ENCODE measurements at regions not wholly inside any gene's neighbourhood (a gene's known extent, or its start where the extent isn't known, plus 50 kb on each side); places are given as distances from the start of the nearest gene placed in this dataset.

DNA sequence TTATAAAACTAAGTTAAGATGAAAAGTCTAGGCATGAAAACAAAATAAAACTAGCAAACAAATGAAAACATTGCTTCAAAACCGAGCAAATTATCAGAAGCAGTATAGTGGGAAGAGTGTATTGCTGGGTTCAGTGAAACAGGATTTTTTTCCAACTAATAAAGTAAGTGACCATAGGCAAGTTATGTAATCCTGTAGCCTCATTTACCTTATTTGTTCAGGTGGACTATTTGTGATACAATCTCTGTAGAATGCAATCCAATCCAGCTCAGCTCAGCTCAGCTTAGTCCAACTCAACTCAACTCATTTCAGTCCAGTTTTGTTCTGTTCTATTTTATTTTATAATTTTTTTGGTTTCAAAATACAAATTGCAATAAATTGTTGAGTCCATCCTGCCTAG lies 276.7 kb upstream of the LRIG3 start:
- DNase-seq: no peak

DNA sequence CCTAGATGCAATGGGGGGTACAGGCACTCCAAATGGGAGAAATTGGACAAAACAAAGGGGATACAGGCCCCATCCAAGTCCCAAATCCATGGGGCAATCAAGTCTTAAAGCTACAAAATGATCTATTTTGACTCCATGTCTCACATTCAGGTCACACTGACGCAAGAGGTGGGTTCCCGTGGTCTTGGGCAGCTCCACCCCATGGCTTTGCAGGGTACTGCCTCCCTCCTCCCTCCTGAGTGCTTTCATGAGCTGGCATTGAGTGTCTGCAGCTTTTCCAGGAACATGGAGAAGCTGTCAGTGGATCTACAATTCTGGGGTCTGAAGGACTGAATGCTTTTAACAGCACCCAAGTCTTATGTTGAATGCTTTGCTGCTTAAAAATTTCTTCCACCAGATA lies 274.5 kb upstream of the LRIG3 start:
- DNase-seq: no peak

GRCh38 chr12:59193476-59194050 lies 273.3 kb upstream of the LRIG3 start:
- no peak for DNase-seq

DNA sequence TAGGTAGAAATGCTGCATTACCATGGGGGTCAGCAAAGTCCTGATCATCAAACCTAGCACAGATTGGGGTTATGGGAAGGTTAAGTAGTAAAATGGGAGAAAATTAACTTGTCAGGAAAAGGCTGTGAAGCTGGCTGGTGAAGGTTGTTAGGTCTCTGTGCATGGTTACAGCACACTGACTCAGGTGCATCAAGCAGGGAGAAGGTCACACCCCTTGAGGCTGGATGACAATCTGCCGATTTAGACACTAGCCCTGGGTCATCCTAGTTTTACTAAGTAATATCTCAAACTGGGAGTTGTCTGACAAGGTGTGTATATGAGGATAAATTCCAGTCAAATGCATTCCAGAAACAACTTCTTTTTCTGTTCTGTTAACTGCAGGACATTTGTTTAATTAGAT lies 271.1 kb upstream of the LRIG3 start:
- no peak for DNase-seq

DNA sequence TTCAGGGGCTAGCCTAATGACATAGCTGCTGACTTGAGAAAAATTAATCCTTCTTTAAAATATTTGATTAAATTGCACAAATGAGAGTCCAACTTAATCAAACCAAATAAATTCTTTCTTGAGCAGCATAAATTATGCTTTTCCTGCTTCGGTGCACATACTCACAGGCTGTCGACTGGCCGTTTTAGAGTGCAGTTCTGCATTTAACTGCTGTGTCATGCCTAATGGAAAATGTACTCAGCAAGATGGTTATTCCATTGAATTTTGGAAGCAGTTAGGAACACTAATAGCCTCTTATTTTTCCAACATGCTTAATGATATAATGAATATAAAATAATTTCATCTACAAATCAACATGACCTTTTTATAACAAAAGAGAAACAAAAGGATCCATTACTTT lies 266.1 kb upstream of the LRIG3 start:
- DNase-seq: no peak

DNA sequence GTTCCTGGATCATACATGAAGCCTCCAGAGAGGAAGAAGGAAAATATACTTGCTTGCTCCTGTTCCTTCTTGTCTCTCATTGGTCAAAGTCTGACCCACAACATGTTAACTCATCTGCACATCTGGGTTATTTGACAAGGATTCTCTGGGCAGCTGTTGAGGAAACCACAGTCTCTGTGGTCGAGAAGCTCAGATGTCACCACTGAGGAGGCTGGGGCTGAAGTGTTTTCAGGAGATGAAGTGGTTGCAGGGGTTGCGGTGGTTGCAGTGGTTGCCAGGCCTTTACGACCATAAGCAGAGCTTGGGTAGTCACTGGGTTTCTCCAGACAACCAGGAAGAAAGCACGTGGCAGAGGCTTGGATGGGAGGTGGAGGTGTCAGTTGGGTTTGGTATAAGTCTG lies 265.0 kb upstream of the LRIG3 start:
- DNase-seq: no peak

DNA sequence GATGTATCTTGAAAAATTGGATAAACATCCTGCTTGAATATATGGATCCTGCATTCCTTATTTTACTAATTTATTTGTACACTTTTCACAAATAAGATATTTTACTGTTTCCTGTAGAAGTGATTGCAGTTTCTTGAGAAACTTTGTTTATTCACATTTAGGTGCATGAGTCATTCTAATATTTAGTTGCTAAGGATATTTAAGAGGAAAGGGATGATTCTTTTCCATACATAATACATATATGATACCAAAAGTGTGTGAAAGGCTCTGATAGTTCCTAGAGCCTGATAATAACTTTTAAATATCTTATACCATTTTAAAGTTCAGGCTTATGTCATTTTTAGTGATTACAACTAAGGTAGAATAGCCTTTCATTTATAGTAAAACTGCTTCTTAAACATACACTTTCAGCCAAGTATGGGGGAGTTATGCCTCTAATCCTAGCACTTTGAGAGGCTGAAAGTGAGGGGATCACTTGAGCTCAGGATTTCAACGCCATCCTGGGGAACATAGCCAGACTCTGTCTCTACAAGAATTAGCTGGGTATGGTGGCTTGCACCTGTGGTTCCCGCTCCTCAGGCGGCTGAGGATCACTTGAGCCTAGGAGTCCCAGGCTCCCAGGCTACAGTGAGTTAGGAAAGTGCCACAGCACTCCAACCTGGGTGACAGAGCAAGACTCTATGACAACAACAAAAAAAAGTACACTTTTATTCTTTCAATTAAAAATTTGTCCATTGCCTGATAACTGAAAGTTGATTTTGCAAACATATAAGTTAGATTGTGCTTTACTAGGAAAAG lies 262.6 kb upstream of the LRIG3 start:
- DNase-seq: no peak

DNA sequence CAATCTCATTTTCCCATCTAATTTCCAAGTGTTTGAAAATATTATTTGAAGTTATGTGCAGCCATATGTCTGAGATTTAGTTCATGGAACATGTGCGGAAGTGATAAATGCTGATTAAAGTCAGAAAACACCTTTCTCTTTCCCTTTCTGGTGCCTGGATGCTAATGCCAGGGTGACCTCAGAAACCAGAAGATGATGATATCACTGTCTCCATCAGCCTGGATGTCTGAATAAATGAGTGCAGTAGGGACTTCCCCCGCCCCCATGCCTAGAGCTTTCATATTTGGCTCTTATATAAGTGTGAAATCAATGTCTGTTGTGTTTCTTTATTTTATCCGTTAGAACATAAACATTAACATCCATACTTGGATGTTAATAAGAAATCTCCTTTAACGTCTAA lies 261.9 kb upstream of the LRIG3 start:
- no peak for DNase-seq

GRCh38 chr12:59181196-59181777 lies 261.0 kb upstream of the LRIG3 start:
- no peak for DNase-seq

DNA sequence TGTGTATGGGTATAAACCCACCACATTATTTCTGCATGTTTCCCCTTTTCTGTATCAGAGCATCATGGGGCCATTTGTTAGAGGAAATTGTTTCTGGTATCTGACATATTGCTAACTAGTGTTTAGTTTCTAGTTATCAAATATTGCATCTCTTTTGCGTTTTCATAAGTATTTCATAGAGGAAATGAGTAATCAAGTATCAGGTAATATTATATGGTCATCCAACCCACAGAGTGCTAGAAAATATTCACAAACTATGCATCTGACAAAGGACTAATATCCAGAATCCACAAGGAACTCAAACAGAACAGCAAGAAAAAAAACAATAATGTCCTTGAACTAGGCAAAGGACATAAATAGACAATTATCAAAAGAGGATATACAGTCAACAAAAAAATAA lies 258.9 kb upstream of the LRIG3 start:
- no peak for DNase-seq

GRCh38 chr12:59173695-59174094 lies 253.4 kb upstream of the LRIG3 start:
- no peak for DNase-seq

- DNase-seq: no peak
Observed at GRCh38 chr12:59168647-59169046, 248.3 kb upstream of the LRIG3 start.

GRCh38 chr12:59166457-59166856 lies 246.2 kb upstream of the LRIG3 start:
- DNase-seq: no peak

DNA sequence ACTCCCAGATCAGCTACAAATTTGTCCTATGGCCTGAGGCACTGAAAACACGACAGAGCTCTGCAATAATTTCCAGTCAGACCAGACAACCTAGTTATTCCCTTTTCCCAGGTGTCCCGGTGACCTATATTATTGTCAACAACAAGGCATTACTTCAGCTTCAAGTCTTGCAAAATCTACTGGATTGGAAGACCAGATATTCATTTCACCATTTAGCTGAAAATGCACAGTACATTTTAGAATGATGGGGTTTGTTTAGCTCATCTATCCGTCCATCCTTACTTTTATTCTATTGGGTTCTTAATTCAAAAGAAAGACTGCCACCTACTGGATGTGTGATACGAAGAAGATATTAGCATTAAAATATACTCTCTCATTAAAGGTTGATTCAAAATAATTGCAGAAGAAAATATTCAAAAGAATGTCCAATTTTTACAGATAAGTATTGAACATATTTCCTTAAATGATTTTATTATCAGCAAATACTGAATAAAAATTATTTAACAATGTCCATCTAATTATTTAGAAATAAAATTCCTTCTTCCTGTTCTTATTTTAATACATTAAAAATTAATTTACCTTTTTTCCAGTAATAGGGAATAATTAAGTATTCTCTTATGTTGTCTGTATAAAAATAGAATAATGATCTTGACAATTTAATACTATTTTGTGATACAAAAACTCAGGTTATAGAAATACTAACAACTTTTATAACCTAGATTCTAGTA lies 244.9 kb upstream of the LRIG3 start:
- no peak for DNase-seq

DNA sequence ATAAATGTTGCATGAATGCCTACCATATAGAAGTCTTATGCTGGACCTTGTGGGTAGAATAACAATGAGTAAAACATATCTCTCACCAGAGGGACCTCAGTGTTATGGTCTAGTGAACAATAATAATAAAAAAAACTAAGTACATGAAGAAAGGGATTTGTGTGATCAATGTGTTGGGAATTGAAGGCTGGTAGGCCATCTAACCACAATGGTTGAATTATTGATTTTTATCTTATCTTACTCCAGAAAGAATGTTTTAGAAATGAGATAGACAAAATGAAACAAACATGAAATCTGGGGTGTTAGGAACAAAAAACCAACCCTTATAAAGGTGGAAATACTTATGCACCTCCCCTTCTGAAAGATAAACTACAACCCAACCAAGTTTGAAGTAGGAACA lies 243.9 kb upstream of the LRIG3 start:
- no peak for DNase-seq

GRCh38 chr12:59158681-59159080 lies 238.4 kb upstream of the LRIG3 start:
- DNase-seq: no peak

GRCh38 chr12:59158066-59158465 lies 237.8 kb upstream of the LRIG3 start:
- DNase-seq: no peak

- DNase-seq: no peak
Observed at GRCh38 chr12:59155448-59155847, 235.1 kb upstream of the LRIG3 start.

DNA sequence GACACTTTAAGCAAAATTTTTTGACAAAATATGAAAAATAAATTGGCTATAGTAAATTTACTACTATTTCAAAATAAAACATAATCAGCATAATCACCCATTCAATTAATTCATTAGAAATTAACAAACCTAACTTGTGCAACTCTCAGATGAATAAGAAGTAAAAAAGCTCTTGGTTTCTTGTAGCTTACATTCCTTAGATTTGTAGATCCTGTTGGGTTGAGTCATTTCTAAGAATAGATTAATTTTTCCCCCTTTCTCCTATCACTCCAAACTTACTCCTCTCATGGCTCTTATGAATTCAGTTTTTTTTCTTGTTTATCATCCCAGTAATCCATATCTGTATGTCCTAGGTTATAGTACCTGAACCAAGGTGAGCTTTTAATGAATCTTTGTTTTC lies 230.9 kb upstream of the LRIG3 start:
- no peak for DNase-seq

DNA sequence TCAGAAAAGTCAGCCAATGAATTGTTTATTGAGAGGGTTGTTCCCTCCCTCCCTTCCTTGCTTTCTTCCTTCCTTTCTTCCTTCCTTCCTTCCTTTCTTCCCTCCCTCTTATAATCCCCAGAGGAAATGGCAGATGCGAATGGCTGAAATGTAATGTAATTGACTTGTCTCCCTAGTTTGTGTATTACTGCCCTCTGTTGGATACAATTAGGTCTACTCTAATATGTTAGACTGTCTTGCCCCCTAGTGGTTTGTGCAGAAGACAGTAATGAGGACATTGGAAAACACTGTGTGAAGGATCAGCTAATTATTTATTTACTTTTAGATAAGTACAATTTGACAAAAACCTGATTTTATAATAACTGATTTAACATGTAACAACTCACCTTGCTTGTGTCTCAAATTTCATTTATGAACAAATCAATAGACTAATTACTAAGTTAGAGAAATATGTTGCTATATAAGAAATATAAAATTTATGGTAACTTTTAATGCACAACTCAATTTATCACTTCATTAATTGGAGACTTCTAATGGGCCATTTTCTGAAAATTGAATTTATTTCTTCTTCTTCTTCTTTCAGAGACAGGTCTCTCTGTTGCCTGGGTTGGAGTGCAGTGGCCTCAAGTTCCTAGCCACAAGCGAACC lies 229.8 kb upstream of the LRIG3 start:
- DNase-seq: no peak

- DNase-seq: no peak
Observed at GRCh38 chr12:59147791-59148190, 227.5 kb upstream of the LRIG3 start.

DNA sequence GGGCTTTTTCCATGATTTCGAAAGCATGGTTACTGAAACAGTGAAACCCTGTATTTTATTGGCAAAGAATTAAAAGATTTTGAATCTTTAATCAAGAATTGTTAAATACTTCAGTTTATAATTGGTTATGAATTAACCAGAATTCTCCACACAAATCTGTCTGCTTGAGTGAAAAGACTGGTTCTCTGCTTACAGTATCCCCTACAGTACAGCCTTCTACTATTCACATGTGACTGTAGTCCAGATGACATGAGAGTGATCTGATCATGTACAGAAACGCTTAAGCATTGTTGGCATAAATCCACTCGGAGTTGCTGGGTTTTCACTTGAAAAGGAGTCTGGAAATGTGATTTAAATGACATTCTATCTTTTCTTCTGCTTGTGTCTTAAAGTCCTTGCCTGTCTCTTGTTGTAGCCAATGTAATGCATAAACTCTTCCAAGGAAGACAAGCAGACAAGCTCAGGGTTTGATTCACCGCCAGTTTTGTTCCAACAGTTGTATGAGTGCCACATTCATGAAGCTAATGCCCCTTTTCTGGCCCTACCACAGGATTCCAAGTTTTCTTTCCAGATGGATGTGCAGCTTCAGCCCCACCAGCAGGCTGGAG lies 222.0 kb upstream of the LRIG3 start:
- no peak for DNase-seq

DNA sequence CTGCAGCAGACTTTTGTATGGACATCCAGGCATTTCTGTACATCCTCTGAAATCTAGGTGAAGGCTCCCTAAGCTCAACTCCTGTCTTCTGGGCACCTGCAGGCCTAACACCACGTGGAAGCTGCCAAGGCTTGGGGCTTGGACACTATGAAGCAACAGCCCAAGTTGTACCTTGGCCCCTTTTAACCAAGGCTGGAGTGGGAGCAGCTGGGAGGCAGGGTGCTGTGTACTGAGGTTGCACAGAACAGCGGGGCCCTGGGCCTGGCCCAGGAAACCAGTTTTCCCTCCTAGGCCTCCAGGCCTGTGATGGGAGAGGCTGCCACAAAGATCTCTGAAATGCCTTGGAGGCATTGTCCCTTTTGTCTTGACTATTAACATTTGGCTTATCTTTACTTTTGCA lies 214.4 kb upstream of the LRIG3 start:
- DNase-seq: no peak
